Anterior cingulate cortex (tissue), 58 donors: ENCODE measurements at regions not wholly inside any gene's neighbourhood (a gene's known extent, or its start where the extent isn't known, plus 50 kb on each side); places are given as distances from the start of the nearest gene placed in this dataset.
"Not testable (repeated sequence)": the region's sequence is repeated elsewhere in the genome, so short reads cannot be mapped to it uniquely, and the experiment has no call there.

ENCODE experiments used
- DNase-seq, 58 donors: peaks; one replicate each; lab custom pipeline; 2025; lab: John Stamatoyannopoulos, UW

DNA sequence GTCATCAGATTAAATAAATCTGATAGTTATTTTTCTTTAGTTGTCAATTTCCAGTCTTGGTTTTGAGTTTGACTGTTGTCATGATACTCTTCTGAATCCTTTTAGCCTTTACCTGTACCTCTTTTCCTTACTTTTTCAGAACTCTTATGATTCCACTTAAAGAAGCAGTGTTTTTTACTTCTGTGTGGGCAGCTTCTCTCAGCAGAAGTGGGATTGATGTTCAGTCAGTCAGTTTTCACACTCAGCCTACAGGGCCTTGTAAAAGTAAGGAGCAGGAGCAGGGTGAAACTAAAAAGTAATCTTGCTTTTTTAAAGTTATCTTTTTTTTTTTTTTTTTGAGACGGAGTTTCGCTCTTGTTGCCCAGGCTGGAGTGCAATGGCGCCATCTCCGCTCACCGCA lies 75.1 kb downstream of the HAUS1 start:
- no peak for DNase-seq

DNA sequence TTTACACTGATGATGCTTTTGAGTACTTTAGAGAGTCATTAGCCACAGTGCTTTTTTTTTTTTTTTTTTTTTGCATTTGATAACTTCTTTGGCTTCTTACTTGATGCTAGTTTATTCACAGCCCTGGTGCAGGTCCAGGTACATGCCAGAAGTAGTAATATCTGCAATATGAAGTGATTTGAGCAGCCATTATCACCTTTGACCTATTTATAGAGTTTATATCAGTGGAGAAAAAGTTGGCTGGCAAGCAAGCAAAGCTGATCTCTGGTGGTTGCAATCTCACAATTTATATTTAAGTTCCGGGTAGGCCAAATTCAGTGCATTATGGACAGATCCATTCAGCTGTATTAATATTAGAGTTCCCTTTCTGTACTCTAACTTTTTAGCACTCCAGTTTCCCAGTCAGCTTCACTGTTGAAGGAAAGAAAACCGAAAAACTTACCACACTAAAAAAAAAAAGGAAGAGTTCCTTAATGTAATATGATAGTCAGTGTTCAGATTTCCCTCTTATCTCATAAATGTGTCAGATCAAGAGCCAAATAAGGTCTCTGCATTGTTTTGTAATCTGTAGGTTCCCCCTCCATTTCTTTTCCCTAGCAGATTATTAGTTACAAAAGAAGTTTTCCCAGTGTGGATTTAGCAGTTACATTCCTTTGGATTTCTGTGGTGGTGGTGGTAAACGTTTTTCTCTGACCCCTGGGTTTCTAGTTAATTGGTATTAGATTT lies 78.6 kb downstream of the HAUS1 start:
- DNase-seq, result no peak

DNA sequence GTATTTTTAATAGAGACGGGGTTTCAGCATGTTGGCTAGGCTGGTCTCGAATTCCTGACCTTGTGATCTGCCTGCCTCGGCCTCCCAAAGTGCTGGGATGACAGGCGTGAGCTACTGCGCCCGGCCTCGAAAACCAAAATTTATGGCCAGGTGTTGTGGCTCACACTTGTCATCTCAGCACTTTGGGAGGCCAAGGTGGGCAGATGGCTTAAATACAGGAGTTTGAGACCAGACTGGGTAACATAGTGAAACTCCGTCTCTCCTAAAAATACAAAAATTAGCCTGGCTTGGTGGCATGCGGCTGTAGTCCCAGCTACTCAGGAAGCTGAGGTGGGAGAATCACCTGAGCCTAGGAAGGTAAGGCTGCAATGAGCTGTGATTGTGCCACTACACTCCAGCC lies 80.1 kb downstream of the HAUS1 start:
- not testable (repeated sequence) for DNase-seq

DNA sequence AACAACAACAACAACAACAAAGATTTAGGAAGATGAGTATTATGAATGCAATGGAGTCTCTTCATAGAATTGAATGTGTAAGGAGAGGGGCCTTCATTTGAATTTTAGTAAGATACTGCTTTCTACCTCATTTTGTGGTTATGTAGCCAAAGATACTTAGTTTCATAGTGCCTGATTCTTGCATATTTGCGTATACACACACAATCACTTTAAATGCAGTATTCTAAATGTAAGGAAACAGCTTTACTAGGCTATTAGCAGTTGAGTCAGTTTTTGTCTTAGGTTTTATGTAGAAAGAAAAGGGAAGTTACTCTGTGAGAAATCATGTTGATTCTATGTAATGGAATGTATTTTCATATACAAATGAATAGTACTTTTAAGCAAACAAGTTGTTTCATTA lies 80.5 kb downstream of the HAUS1 start:
- no peak for DNase-seq

DNA sequence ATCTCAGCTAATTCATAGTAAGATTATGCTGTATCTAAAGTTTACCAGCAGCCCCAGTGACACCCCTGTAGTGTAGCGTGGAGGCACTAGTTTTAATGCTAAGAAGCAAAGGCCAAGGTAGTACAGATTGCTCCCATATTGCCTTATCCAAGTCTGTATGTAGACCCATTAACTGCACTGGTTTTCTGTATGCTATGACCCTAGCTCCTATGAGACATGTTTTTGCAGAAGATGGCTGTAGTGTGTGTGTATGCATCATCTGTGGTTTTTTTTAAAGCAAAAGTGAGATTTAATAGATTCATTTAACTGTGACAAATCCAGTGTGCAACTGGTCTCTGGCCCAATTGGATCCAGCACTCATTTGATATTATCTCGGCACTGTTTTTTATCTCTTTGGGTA lies 86.5 kb downstream of the HAUS1 start:
- no peak for DNase-seq

DNA sequence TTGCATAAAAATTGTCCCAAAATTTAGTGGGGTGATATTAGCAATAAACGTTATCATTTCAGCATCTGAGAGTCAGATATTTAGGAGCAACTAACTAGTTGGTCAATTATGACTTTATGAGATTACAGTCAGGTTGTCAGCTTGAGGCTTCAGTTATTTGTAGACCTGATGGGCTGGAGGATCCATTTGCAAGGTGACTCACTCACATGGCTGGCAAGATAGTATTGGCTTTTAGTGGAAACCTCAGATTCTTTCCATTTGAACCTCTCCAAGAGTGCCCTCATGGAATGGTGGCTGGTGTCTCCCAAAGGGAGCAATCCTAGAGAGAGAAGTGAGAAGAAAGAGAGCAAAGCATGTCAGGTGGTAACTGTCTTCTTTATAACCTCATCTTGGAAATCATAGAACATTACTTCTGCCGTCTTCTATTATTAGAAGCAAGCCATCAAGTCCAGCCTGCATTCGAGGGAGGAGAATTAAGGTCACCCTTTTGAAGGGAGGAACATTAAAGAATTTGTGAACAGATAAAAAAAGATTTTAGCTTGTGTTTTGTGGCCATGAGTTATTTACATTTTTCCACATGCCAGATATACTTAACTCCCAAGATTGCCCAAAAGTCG lies 92.5 kb downstream of the HAUS1 start:
- no peak for DNase-seq

DNA sequence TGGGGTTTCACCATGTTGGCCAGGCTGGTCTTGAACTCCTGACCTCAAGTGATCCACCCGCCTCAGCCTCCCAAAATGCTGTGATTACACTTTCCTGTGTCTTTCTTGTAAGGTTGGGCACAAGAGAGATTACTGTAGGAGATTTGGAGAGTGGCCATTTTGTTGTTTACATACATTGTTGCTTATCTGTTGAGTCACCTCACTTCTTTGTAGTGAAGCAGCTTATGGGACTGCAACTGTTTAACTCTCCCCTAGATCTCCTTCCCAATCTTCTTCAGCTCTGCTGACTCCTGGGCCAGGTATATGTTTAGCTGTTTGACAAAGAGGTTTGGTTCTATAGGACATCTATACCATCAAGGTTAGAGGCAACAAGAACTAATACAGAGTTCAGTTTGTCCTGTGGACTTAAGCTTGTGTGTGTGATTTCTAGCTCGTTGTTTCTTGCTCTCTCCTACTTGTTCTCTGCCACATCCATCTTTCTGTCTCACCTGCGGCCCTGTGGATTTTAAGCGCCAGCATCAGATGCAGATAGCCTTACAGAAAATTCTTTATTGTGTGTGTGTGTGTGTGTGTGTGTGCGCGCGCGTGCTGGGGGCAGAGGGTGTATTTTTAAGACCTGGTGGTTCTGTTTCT lies 95.4 kb downstream of the HAUS1 start:
- no peak for DNase-seq

DNA sequence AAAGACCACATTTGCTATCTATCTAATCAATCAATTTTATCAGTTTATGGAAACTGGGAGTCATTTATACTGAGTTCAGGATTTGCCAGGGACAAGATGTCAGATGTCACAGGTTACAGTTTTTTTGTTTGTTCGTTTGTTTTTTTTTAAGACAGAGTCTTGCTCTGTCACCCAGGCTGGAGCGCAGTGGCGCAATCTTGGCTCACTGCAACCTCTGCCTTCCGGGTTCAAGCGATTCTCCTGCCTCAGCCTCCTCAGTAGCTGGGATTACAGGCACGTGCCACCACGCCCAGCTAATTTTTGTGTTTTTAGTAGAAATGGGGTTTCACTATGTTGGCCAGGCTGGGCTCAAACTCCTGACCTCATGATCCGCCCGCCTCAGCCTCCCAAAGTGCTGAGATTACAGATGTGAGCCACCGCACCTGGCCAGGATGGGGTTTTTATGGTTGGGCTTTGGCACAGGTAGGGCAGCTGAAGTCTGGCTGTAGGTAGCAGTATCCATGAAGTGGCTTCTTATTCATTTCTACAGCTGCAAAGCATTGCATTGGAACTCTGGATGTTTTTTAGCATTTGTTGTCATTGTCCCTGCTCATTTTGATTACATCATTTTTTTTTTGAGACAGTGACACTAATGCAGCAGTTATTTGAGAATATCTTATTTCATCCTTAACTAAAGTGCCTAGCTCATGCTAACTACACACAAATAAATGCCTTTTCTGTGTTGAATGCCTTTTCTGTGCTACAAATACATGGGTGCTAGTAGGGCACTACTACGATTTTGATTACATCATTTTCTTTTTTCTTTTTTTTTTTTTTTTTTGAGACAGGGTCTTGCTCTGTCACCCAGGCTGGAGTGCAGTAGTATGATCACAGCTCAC lies 96.2 kb downstream of the HAUS1 start:
- DNase-seq, result not testable (repeated sequence)

DNA sequence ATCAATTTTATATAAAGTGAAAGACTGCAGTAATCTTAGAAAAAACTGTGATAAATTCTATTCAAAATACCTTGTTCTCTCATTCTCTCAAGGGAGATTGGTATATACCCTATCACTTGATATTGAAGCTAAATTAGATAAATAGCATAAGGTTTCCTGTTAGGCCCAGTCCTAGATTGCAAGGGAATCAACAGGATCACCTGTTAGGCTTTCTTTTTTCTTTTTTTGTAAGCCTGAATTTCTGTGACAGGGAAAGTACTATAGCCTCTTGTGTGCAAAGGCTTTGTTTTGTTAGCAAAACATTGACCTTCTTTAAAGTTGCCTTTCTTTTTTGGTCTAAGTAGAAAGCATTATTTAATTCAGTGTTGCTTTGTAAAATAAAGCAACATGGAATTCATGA lies 100.0 kb downstream of the HAUS1 start:
- DNase-seq, result no peak

DNA sequence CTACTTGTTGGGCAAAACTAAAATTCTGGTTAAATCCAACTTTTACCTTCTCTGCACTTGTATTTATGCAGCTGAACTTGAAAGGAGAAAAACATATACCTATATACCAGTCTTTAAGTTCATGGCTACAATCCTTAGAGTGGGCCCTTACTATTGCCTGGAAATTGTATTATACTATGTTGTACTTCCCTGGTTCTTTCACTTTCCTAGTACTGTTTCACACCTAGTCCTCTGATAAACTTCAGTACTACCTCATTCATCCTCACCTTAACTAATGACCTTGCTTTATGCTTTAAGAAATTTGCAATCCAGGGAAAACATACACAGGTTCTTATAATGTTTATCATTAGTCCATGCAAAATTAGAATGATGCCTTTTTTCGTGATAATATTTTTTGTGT lies 103.8 kb downstream of the HAUS1 start:
- DNase-seq, result no peak

DNA sequence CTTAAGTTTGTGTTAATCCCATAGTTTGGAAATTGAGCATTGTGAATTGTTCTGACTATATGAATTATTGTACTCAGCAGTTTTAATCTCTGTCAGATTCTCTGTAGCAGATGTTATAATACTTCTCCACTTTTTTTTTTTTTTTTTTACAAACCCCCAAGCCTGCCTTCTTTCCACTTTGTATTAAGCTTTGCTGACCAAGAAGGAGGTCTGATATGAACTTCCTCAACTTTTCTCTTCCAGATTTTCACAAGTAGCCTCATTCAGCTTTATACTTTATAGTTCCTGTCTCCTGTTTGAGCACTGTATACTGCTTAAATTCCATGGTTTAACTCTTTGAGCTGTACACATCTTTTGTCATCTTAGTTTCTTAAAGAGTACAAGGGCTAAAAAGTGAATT lies 105.0 kb downstream of the HAUS1 start:
- no peak for DNase-seq

DNA sequence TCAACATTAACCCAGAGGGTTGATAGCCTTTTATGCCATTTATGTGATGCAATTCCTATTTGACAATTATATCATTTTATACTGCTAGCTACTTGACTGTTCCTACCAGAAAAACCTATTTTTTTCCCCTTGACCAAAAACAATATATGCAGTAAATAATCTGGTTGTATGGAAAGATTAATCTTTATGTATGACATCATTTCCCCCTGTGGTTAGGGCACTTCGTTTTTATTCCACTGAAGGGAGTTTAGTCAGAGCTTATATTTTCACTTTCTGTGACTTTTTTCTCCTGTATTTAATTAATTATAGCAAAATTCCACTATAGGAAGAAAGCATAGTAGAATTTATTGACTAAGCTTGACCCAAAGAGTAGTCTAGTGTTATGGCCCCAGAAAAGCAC lies 107.6 kb downstream of the HAUS1 start:
- no peak for DNase-seq

DNA sequence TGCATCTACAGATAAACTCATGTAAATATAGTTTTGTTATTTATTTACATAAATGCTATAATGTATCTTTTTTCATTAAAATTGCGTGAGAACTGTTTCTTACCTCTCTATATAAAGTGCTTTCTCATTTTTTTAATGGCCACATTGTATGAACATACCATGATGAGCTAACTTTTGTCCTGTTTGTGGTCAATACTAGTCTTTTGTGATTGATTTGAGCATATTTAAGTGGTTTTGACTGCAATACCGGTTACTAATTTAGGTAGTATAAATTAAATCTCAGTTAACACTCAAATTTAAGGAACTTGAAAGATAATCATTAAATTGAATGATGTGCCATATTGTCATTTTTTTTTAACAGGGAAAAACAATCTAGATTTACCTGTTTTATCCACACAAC lies 108.2 kb downstream of the HAUS1 start:
- DNase-seq, result no peak

DNA sequence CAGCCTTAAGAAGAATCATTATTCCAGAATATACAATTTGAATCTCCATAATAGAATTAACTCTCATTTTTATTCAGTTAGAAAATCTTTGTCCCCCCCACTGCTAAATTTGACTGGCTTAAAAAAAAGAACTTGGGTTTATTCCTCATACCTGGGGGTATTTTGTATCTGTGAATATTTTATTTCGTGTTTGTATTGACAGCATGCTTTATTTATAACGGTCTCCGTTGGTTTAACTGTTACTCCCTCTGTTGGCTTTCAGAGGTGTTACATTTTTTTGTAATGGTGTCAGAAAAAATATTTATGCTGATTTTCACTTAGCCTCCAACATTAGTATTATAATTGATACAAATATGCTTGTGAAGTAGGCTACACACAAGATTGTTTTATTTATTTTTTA lies 109.1 kb downstream of the HAUS1 start:
- no peak for DNase-seq

DNA sequence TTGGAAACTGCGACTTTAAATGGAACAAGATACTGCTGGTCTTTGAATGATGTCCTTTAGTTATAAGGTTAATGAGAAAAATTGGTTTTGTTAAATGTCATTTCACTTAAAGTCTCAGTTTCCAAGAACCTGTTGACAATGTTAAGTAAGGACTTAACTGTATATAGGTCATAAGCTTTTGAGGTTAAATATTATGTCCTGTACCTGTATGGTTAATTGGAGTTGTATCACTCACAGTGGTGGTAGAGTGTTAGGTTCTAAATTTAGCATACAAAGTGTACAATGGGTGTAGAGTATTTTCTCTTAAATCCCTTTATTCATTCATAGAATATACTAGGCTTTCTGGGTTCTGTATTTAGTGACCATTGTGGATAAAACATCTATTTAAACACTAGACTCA lies 110.2 kb downstream of the HAUS1 start:
- DNase-seq, result no peak

DNA sequence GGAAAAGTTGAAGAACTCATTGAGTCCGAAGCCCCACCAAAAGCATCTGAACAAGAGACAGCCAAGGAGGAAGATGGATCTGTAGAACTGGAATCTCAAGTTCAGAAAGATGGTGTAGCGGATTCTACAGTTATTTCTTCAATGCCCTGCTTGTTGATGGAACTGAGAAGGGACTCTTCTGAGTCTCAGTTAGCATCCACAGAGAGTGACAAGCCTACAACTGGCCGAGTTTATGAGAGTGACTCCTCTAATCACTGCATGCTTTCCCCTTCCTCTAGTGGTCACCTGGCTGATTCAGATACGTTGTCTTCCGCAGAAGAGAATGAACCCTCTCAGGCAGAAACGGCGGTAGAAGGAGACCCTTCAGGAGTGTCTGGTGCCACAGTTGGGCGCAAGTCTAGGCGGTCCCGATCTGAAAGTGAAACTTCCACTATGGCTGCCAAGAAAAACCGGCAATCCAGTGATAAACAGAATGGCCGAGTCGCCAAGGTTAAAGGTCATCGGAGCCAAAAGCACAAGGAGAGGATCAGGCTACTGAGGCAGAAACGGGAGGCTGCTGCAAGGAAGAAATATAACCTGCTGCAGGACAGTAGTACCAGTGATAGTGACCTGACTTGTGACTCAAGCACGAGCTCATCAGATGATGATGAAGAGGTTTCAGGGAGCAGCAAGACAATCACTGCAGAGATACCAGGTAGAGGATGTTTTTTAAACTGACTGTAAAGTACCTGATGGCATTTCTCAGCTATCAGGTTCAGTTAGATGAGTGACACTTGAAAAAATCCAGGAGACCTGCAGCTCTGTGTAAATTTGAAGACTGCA lies 111.9 kb downstream of the HAUS1 start:
- no peak for DNase-seq

DNA sequence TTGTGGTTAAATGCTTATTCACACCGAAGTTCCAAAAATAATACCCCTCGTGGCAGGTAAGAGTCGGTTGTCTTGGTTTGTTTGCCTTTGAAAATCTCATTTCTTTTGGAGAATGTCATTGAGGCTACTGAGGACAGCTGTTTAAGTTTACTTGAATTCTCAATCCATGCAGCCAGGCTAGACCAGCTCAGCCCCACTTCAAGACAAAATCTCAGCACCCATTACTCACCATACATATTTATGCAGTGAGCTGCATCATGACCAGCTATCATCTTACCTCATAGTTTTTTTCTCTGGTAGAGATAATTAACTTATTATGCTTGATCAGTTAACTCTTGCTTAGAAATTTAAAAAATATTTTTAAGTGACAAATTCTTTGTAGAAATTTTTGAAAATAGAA lies 115.9 kb downstream of the HAUS1 start:
- DNase-seq, result no peak

DNA sequence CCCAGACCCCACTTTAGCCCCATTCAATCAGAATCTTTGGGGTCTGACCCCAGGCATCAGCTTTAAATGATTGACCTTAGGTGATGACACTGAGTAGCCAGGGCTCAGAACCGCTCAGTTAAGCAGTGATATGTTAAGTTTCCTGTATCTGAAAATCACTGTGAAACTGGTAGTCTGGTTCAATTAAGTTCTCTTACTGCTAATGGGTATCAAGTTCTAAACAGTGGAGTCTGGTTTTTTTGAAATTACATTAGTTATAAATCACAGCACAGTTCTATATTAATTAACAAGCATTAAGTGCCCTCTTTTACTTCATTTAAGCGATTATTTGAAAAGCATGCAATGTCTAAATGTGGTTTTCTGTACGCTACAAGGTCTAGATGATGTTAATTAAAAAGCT lies 117.9 kb downstream of the HAUS1 start:
- DNase-seq, result no peak

DNA sequence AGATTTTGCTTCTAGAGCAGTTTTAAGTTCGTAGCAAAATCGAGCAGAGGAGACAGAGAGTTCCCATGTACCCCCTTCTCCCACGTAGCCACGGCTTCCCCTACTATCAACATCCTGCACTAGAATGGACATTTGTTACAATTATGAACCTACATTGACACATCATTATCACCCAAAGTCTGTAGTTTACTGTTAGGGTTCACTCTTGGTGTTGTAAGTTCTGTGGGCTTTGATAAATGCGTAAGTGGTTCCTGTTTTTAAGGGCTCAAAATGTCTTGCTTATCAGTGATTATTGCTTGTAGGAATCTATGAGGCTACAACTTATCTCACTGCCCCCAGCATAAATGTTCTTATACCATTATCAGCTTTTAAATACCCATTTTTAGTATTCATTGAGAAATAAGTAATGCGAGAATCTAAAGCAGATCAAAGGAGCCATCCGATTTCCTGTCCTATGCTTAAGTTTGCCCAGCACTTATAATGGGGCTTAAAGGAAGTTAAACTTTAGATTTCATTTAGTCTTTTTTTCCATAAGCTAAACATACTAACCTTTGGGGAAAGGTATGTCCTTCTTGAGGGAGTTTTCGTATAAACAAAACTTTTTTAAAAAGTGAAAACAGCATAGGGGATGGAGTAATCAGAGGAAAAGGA lies 118.7 kb downstream of the HAUS1 start:
- no peak for DNase-seq
